ENCODE measurements at regions not wholly inside any gene's neighbourhood (a gene's known extent, or its start where the extent isn't known, plus 50 kb on each side); places are given as distances from the start of the nearest gene placed in this dataset.

DNA sequence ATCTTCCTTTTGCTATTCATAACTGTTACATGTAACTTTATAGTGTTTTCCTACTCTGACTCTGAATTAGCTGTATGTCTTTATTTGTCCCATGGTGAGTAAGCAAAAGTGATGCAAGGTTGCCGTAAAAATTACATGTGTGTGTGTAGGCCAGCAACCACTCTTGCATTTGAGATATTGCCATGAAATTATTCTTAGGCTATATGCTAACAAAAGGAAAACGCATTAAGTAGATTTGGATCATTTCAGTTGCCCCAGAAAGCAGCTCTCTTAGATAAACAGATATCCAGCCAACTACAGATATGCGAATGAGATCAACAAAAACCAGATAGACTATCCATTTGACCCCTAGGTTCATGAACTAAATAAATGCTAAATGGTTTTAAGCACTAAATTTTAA is 73.6 kb downstream of the CYLC2 start:
- TF ChIP-seq, protein P1, sequence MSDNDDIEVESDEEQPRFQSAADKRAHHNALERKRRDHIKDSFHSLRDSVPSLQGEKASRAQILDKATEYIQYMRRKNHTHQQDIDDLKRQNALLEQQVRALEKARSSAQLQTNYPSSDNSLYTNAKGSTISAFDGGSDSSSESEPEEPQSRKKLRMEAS (IDR thresholded peaks at IDR 0.05): no peak
- TF ChIP-seq, protein P2, sequence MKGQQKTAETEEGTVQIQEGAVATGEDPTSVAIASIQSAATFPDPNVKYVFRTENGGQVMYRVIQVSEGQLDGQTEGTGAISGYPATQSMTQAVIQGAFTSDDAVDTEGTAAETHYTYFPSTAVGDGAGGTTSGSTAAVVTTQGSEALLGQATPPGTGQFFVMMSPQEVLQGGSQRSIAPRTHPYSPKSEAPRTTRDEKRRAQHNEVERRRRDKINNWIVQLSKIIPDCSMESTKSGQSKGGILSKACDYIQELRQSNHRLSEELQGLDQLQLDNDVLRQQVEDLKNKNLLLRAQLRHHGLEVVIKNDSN (IDR thresholded peaks at IDR 0.05): no peak
- TF ChIP-seq YY1 (IDR thresholded peaks at IDR 0.05; ENCODE audit: low read depth) (no peak), EP300 (IDR thresholded peaks at IDR 0.05; ENCODE audit: borderline replicate concordance) (no peak), RAD21 (IDR thresholded peaks at IDR 0.05; ENCODE audit: low read depth) (no peak), FOXM1 (IDR thresholded peaks at IDR 0.05; ENCODE audit: borderline replicate concordance, low read depth) (no peak), TEAD4 (IDR thresholded peaks at IDR 0.05) (no peak), EGR1 (IDR thresholded peaks at IDR 0.05) (no peak), CREB1 (IDR thresholded peaks at IDR 0.05; ENCODE audit: low read depth) (no peak), CEBPB (IDR thresholded peaks at IDR 0.05) (no peak), TAF1 (IDR thresholded peaks at IDR 0.05; ENCODE audit: low read depth) (no peak), NFIC (IDR thresholded peaks at IDR 0.05) (no peak), TCF12 (IDR thresholded peaks at IDR 0.05; ENCODE audit: low read depth) (no peak)
- TF ChIP-seq, protein P3, sequence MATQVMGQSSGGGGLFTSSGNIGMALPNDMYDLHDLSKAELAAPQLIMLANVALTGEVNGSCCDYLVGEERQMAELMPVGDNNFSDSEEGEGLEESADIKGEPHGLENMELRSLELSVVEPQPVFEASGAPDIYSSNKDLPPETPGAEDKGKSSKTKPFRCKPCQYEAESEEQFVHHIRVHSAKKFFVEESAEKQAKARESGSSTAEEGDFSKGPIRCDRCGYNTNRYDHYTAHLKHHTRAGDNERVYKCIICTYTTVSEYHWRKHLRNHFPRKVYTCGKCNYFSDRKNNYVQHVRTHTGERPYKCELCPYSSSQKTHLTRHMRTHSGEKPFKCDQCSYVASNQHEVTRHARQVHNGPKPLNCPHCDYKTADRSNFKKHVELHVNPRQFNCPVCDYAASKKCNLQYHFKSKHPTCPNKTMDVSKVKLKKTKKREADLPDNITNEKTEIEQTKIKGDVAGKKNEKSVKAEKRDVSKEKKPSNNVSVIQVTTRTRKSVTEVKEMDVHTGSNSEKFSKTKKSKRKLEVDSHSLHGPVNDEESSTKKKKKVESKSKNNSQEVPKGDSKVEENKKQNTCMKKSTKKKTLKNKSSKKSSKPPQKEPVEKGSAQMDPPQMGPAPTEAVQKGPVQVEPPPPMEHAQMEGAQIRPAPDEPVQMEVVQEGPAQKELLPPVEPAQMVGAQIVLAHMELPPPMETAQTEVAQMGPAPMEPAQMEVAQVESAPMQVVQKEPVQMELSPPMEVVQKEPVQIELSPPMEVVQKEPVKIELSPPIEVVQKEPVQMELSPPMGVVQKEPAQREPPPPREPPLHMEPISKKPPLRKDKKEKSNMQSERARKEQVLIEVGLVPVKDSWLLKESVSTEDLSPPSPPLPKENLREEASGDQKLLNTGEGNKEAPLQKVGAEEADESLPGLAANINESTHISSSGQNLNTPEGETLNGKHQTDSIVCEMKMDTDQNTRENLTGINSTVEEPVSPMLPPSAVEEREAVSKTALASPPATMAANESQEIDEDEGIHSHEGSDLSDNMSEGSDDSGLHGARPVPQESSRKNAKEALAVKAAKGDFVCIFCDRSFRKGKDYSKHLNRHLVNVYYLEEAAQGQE (IDR thresholded peaks at IDR 0.05; ENCODE audit: low read depth): no peak
